NT2/D1 (cell line): ENCODE measurements at regions not wholly inside any gene's neighbourhood (a gene's known extent, or its start where the extent isn't known, plus 50 kb on each side); places are given as distances from the start of the nearest gene placed in this dataset.

Experiments used
- YY1 ChIP-seq: IDR thresholded peaks from 2 replicates; pipeline ENCODE4 v1.6.1; 2011; ENCODE audit not compliant: insufficient read length, insufficient read depth
- ZNF274 ChIP-seq: IDR thresholded peaks from 2 replicates; pipeline ENCODE4 v1.6.1; 2011; ENCODE audit warnings: mild to moderate bottlenecking, low read depth, low read length

- TF ChIP-seq YY1 = no peak
- TF ChIP-seq ZNF274 = no peak
Observed at GRCh38 chr2:49367003-49367402, 212.7 kb upstream of the FSHR start.
